ENCODE measurements at regions not wholly inside any gene's neighbourhood (a gene's known extent, or its start where the extent isn't known, plus 50 kb on each side); places are given as distances from the start of the nearest gene placed in this dataset.
A peak's percentile ranks its signal among the peaks of the same experiment; 100 is the strongest.
"Not testable (repeated sequence)": the region's sequence is repeated elsewhere in the genome, so short reads cannot be mapped to it uniquely, and the experiment has no call there.

- DNase-seq (ENCODE audit: low spot score): no peak
Measured at GRCh38 chr7:66503036-66503370, 125.7 kb upstream of the KCTD7 start.

- DNase-seq (ENCODE audit: low spot score): no peak
Measured at GRCh38 chr7:66503551-66504031, 125.1 kb upstream of the KCTD7 start.

- no peak for DNase-seq (ENCODE audit: low spot score)
Measured at GRCh38 chr7:66504131-66504530, 124.5 kb upstream of the KCTD7 start.

GRCh38 chr7:66505009-66505408, 123.7 kb upstream of the KCTD7 start:
- DNase-seq (ENCODE audit: low spot score): no peak

- peak; percentile 38 for DNase-seq (ENCODE audit: low spot score)
Measured at GRCh38 chr7:66505531-66506451, 122.9 kb upstream of the KCTD7 start.

- DNase-seq (ENCODE audit: low spot score): not testable (repeated sequence)
Measured at GRCh38 chr7:66506703-66507102, 122.0 kb upstream of the KCTD7 start.

- DNase-seq (ENCODE audit: low spot score): no peak
Measured at GRCh38 chr7:66507764-66508296, 120.9 kb upstream of the KCTD7 start.

- DNase-seq (ENCODE audit: low spot score): no peak
Measured at GRCh38 chr7:66508431-66508830, 120.2 kb upstream of the KCTD7 start.

GRCh38 chr7:66514050-66514449, 114.6 kb upstream of the KCTD7 start:
- DNase-seq (ENCODE audit: low spot score): no peak

GRCh38 chr7:66517212-66517909, 111.3 kb upstream of the KCTD7 start:
- DNase-seq (ENCODE audit: low spot score): no peak

GRCh38 chr7:66518151-66518691, 110.5 kb upstream of the KCTD7 start:
- no peak for DNase-seq (ENCODE audit: low spot score)

- DNase-seq (ENCODE audit: low spot score): no peak
Measured at GRCh38 chr7:66521675-66522074, 107.0 kb upstream of the KCTD7 start.

- DNase-seq (ENCODE audit: low spot score): no peak
Measured at GRCh38 chr7:66522518-66522917, 106.2 kb upstream of the KCTD7 start.

GRCh38 chr7:66523409-66523808, 105.3 kb upstream of the KCTD7 start:
- no peak for DNase-seq (ENCODE audit: low spot score)

- DNase-seq (ENCODE audit: low spot score): no peak
Measured at GRCh38 chr7:66524738-66525137, 103.9 kb upstream of the KCTD7 start.

- DNase-seq (ENCODE audit: low spot score): not testable (repeated sequence)
Measured at GRCh38 chr7:66526782-66527181, 101.9 kb upstream of the KCTD7 start.

- DNase-seq (ENCODE audit: low spot score): no peak
Measured at GRCh38 chr7:66528652-66529051, 100.0 kb upstream of the KCTD7 start.

- DNase-seq (ENCODE audit: low spot score): peak; percentile 36
Measured at GRCh38 chr7:66529883-66530610, 98.6 kb upstream of the KCTD7 start.

GRCh38 chr7:66535414-66536329, 93.0 kb upstream of the KCTD7 start:
- DNase-seq (ENCODE audit: low spot score): no peak

GRCh38 chr7:66537380-66537779, 91.3 kb upstream of the KCTD7 start:
- no peak for DNase-seq (ENCODE audit: low spot score)
